ENCODE measurements at regions not wholly inside any gene's neighbourhood (a gene's known extent, or its start where the extent isn't known, plus 50 kb on each side); places are given as distances from the start of the nearest gene placed in this dataset.

DNA sequence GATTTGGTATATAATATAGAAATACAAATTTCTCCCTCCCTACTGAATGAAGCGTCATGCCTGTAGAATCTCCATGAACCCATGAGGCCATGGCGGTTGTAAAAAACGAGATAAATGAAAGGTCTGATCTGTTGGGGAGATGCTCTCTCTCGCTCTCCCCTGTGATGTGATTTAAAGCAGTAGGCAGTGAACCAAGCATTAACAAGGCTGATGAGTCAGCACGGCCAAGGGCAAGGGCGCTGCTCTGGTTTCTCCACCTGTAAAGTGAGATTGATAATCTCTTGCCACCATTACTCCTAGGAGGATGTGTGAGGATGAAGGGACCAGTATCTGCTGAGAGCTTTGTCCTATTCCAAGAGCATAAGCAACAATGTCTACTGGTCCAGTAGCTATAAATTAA is 553.3 kb downstream of the CMPK2 start:
- TF ChIP-seq, protein P1, sequence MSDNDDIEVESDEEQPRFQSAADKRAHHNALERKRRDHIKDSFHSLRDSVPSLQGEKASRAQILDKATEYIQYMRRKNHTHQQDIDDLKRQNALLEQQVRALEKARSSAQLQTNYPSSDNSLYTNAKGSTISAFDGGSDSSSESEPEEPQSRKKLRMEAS (IDR thresholded peaks at IDR 0.05; ENCODE audit: low read depth, low read length): no peak
- TF ChIP-seq, protein P2, sequence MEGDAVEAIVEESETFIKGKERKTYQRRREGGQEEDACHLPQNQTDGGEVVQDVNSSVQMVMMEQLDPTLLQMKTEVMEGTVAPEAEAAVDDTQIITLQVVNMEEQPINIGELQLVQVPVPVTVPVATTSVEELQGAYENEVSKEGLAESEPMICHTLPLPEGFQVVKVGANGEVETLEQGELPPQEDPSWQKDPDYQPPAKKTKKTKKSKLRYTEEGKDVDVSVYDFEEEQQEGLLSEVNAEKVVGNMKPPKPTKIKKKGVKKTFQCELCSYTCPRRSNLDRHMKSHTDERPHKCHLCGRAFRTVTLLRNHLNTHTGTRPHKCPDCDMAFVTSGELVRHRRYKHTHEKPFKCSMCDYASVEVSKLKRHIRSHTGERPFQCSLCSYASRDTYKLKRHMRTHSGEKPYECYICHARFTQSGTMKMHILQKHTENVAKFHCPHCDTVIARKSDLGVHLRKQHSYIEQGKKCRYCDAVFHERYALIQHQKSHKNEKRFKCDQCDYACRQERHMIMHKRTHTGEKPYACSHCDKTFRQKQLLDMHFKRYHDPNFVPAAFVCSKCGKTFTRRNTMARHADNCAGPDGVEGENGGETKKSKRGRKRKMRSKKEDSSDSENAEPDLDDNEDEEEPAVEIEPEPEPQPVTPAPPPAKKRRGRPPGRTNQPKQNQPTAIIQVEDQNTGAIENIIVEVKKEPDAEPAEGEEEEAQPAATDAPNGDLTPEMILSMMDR (IDR thresholded peaks at IDR 0.05; ENCODE audit: low read depth, low read length): no peak
- TF ChIP-seq POLR2A (IDR thresholded peaks at IDR 0.05; ENCODE audit: extremely low read depth, insufficient read length): no peak
- no peak for TF ChIP-seq MYC (IDR thresholded peaks at IDR 0.05; ENCODE audit: low read depth, low read length)
